Esophagus squamous epithelium (tissue), 4 donors: ENCODE measurements at regions not wholly inside any gene's neighbourhood (a gene's known extent, or its start where the extent isn't known, plus 50 kb on each side); places are given as distances from the start of the nearest gene placed in this dataset.

Experiments used
- CTCF ChIP-seq, 6 experiments: fragments of 450-650 bp in 4 of 6; fragments of 200-600 bp in 2 of 6; sonication (generic) in 2 of 6; IDR thresholded peaks; one replicate each; pipeline ENCODE4 v1.5.1; 2016 to 2019; ENCODE audit warnings: antibody characterized with exemption in 6 of 6, mild to moderate bottlenecking in 4 of 6, moderate library complexity in 4 of 6
- POLR2A ChIP-seq, 4 donors: fragments of 450-650 bp; IDR thresholded peaks; one replicate each; pipeline ENCODE4 v1.6.1; 2017; ENCODE audit warnings: antibody characterized with exemption in 4 of 4, mild to moderate bottlenecking in 4 of 4, moderate library complexity in 3 of 4

DNA sequence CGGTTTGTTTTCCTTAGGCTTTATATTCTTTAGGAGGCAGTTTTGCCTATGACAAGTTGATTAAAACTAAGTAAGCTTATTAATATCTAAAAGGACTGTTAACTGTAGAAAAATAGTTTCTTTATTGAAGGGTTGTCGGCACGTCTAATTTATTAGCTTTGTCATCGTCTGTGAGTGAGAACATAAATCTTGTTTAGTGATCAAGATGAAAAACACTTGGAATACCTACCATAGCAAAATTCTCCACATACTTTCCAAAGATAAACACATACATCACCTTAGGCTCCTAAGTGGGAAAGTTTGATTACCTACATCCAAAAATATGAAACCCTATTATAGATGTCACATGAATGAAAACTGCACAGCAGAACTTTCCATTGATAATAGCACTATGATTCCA, 139.1 kb upstream of the BNIP2 start:
- TF ChIP-seq POLR2A (IDR thresholded peaks at IDR 0.05) = no peak
- TF ChIP-seq CTCF (IDR thresholded peaks at IDR 0.05) = no peak
